Naive B cell (primary cell): ENCODE measurements at regions not wholly inside any gene's neighbourhood (a gene's known extent, or its start where the extent isn't known, plus 50 kb on each side); places are given as distances from the start of the nearest gene placed in this dataset.

ENCODE experiments used
- ATAC-seq, 2 donors: fragments of 150-1000 bp; cut with Tn5 transposase; 2 replicates each; pipeline ENCODE4 v1.10.0; 2021; ENCODE audit warnings: low read depth in 2 of 2, mild to moderate bottlenecking in 2 of 2, moderate library complexity in 2 of 2
- DNase-seq: peaks from one replicate; pipeline ENCODE4 v3.0.0; 2022
- H3K27ac Mint-ChIP-seq, 6 donors: one replicate each; pipeline ENCODE4 v1.8.0; 2020 to 2022; ENCODE audit warnings: mild to moderate bottlenecking in 6 of 6, mixed read lengths in 6 of 6, moderate library complexity in 5 of 6, inconsistent platforms in 2 of 6
- H3K27me3 Mint-ChIP-seq, 3 donors: one replicate each; pipeline ENCODE4 v1.8.0; 2021 to 2022; ENCODE audit warnings: mixed read lengths in 3 of 3, mild to moderate bottlenecking in 1 of 3
- H3K36me3 Mint-ChIP-seq, 2 donors: one replicate each; pipeline ENCODE4 v1.8.0; 2020 to 2022; ENCODE audit warnings: mixed read lengths in 2 of 2, inconsistent platforms in 1 of 2, mild to moderate bottlenecking in 1 of 2
- H3K4me1 Mint-ChIP-seq, 3 donors: one replicate each; pipeline ENCODE4 v1.8.0; 2020 to 2022; ENCODE audit warnings: mixed read lengths in 3 of 3, inconsistent platforms in 1 of 3, mild to moderate bottlenecking in 1 of 3, moderate library complexity in 1 of 3
- H3K4me3 Mint-ChIP-seq, 8 donors: one replicate each; pipeline ENCODE4 v1.8.0; 2020 to 2022; ENCODE audit warnings: mild to moderate bottlenecking in 8 of 8, mixed read lengths in 8 of 8, moderate library complexity in 8 of 8, inconsistent platforms in 2 of 8
- H3K9me3 Mint-ChIP-seq, 7 donors: one replicate each; pipeline ENCODE4 v1.8.0; 2020 to 2022; ENCODE audit warnings: mixed read lengths in 7 of 7, mild to moderate bottlenecking in 5 of 7, inconsistent platforms in 2 of 7, moderate library complexity in 1 of 7

- Mint-ChIP-seq H3K27me3 (no peaks in the 10 kb centered on the region), H3K4me3 (no peak overlapping the region), H3K9me3 (peaks cover 0 to 20% (median 6%) of the 10 kb centered on the region in 7 donors), H3K4me1 (no peaks in the 10 kb centered on the region), H3K36me3 (no peaks in the 10 kb centered on the region), H3K27ac (no peak overlapping the region)
- DNase-seq (no peak), ATAC-seq (no peak)
Observed at GRCh38 chr3:64859625-64860535, 172.1 kb upstream of the ADAMTS9 start.

- Mint-ChIP-seq H3K9me3 (peaks cover 0 to 10% (median 4%) of the 10 kb centered on the region in 7 donors), H3K27ac (no peak overlapping the region), H3K4me1 (no peaks in the 10 kb centered on the region), H3K27me3 (no peaks in the 10 kb centered on the region), H3K4me3 (no peak overlapping the region), H3K36me3 (no peaks in the 10 kb centered on the region)
- DNase-seq: no peak
- ATAC-seq: no peak
Observed at GRCh38 chr3:64856977-64857516, 169.2 kb upstream of the ADAMTS9 start.

- ATAC-seq: no peak
- H3K9me3 Mint-ChIP-seq: peaks cover 0 to 6% (median 4%) of the 10 kb centered on the region in 7 donors
Observed at GRCh38 chr3:64856106-64856505, 168.3 kb upstream of the ADAMTS9 start.

GRCh38 chr3:64853456-64853855 lies 165.7 kb upstream of the ADAMTS9 start:
- peaks cover 0 to 6% (median 2%) of the 10 kb centered on the region in 7 donors for H3K9me3 Mint-ChIP-seq
- ATAC-seq: no peak
- no peak overlapping the region for H3K27ac Mint-ChIP-seq
- H3K36me3 Mint-ChIP-seq: no peaks in the 10 kb centered on the region
- no peaks in the 10 kb centered on the region for H3K4me1 Mint-ChIP-seq
- no peak overlapping the region for H3K4me3 Mint-ChIP-seq
- no peak for DNase-seq
- no peaks in the 10 kb centered on the region for H3K27me3 Mint-ChIP-seq

More at GRCh38 chr3:64856106-64856505, 168.3 kb upstream of the ADAMTS9 start:
- H3K27me3 Mint-ChIP-seq: no peaks in the 10 kb centered on the region
- H3K27ac Mint-ChIP-seq: no peak overlapping the region
- no peaks in the 10 kb centered on the region for H3K36me3 Mint-ChIP-seq
- H3K4me3 Mint-ChIP-seq: no peak overlapping the region
- DNase-seq: no peak
- H3K4me1 Mint-ChIP-seq: no peaks in the 10 kb centered on the region

- no peak overlapping the region for H3K4me3 Mint-ChIP-seq
- DNase-seq (no peak), ATAC-seq (no peak)
- no peak overlapping the region for H3K27ac Mint-ChIP-seq
- H3K27me3 Mint-ChIP-seq: no peaks in the 10 kb centered on the region
- H3K9me3 Mint-ChIP-seq: peaks cover 0 to 6% (median 2%) of the 10 kb centered on the region in 7 donors
- no peaks in the 10 kb centered on the region for H3K4me1 Mint-ChIP-seq
- H3K36me3 Mint-ChIP-seq: no peaks in the 10 kb centered on the region
Observed at GRCh38 chr3:64852738-64853137, 164.9 kb upstream of the ADAMTS9 start.

GRCh38 chr3:64848822-64849221 lies 161.0 kb upstream of the ADAMTS9 start:
- DNase-seq: no peak
- H3K9me3 Mint-ChIP-seq: peaks cover 0 to 11% (median 8%) of the 10 kb centered on the region in 7 donors
- H3K4me3 Mint-ChIP-seq: no peak overlapping the region
- H3K4me1 Mint-ChIP-seq: no peaks in the 10 kb centered on the region
- H3K27me3 Mint-ChIP-seq: no peaks in the 10 kb centered on the region
- ATAC-seq: no peak
- H3K27ac Mint-ChIP-seq: no peak overlapping the region
- no peaks in the 10 kb centered on the region for H3K36me3 Mint-ChIP-seq

GRCh38 chr3:64848127-64848800 lies 160.5 kb upstream of the ADAMTS9 start:
- Mint-ChIP-seq H3K4me3 (no peak overlapping the region), H3K4me1 (no peaks in the 10 kb centered on the region), H3K27ac (no peak overlapping the region), H3K36me3 (no peaks in the 10 kb centered on the region), H3K9me3 (peaks cover 1 to 11% (median 8%) of the 10 kb centered on the region in 7 donors), H3K27me3 (no peaks in the 10 kb centered on the region)
- DNase-seq (no peak), ATAC-seq (no peak)

- DNase-seq: no peak
- peaks cover 2 to 11% (median 6%) of the 10 kb centered on the region in 7 donors for H3K9me3 Mint-ChIP-seq
- no peak for ATAC-seq
- H3K4me3 Mint-ChIP-seq: no peak overlapping the region
- H3K36me3 Mint-ChIP-seq: no peaks in the 10 kb centered on the region
- no peaks in the 10 kb centered on the region for H3K27me3 Mint-ChIP-seq
- no peak overlapping the region for H3K27ac Mint-ChIP-seq
- H3K4me1 Mint-ChIP-seq: no peaks in the 10 kb centered on the region
Observed at GRCh38 chr3:64844558-64844957, 156.8 kb upstream of the ADAMTS9 start.

GRCh38 chr3:64837986-64838735 lies 150.4 kb upstream of the ADAMTS9 start:
- H3K27ac Mint-ChIP-seq: no peak overlapping the region
- no peak overlapping the region for H3K4me3 Mint-ChIP-seq
- H3K9me3 Mint-ChIP-seq: peaks cover 0 to 4% (median 0%) of the 10 kb centered on the region in 7 donors
- ATAC-seq: no peak
- no peaks in the 10 kb centered on the region for H3K36me3 Mint-ChIP-seq
- no peak for DNase-seq
- no peaks in the 10 kb centered on the region for H3K4me1 Mint-ChIP-seq
- H3K27me3 Mint-ChIP-seq: no peaks in the 10 kb centered on the region

GRCh38 chr3:64837126-64837738 lies 149.4 kb upstream of the ADAMTS9 start:
- H3K4me3 Mint-ChIP-seq: no peak overlapping the region
- H3K9me3 Mint-ChIP-seq: peaks cover 0 to 4% (median 2%) of the 10 kb centered on the region in 7 donors
- no peaks in the 10 kb centered on the region for H3K36me3 Mint-ChIP-seq
- H3K4me1 Mint-ChIP-seq: no peaks in the 10 kb centered on the region
- ATAC-seq (no peak), DNase-seq (no peak)
- no peaks in the 10 kb centered on the region for H3K27me3 Mint-ChIP-seq
- no peak overlapping the region for H3K27ac Mint-ChIP-seq

- Mint-ChIP-seq H3K36me3 (no peaks in the 10 kb centered on the region), H3K9me3 (peaks cover 0 to 4% (median 2%) of the 10 kb centered on the region in 7 donors), H3K27me3 (no peaks in the 10 kb centered on the region), H3K4me1 (no peaks in the 10 kb centered on the region), H3K4me3 (no peak overlapping the region), H3K27ac (no peak overlapping the region)
- ATAC-seq: no peak
- no peak for DNase-seq
Observed at GRCh38 chr3:64836097-64836496, 148.3 kb upstream of the ADAMTS9 start.

GRCh38 chr3:64832098-64832497 lies 144.3 kb upstream of the ADAMTS9 start:
- Mint-ChIP-seq H3K36me3 (no peaks in the 10 kb centered on the region), H3K4me3 (no peak overlapping the region), H3K27me3 (no peaks in the 10 kb centered on the region), H3K27ac (no peak overlapping the region), H3K4me1 (no peaks in the 10 kb centered on the region), H3K9me3 (peaks cover 0 to 4% (median 2%) of the 10 kb centered on the region in 7 donors)
- DNase-seq: no peak
- no peak for ATAC-seq

- DNase-seq (no peak), ATAC-seq (no peak)
- H3K36me3 Mint-ChIP-seq: no peaks in the 10 kb centered on the region
- H3K27me3 Mint-ChIP-seq: no peaks in the 10 kb centered on the region
- no peak overlapping the region for H3K4me3 Mint-ChIP-seq
- no peaks in the 10 kb centered on the region for H3K4me1 Mint-ChIP-seq
- H3K9me3 Mint-ChIP-seq: peaks cover 0 to 2% (median 0%) of the 10 kb centered on the region in 7 donors
- no peak overlapping the region for H3K27ac Mint-ChIP-seq
Observed at GRCh38 chr3:64830681-64831080, 142.9 kb upstream of the ADAMTS9 start.
